ENCODE measurements at regions not wholly inside any gene's neighbourhood (a gene's known extent, or its start where the extent isn't known, plus 50 kb on each side); places are given as distances from the start of the nearest gene placed in this dataset.
"Not testable (repeated sequence)": the region's sequence is repeated elsewhere in the genome, so short reads cannot be mapped to it uniquely, and the experiment has no call there.

DNA sequence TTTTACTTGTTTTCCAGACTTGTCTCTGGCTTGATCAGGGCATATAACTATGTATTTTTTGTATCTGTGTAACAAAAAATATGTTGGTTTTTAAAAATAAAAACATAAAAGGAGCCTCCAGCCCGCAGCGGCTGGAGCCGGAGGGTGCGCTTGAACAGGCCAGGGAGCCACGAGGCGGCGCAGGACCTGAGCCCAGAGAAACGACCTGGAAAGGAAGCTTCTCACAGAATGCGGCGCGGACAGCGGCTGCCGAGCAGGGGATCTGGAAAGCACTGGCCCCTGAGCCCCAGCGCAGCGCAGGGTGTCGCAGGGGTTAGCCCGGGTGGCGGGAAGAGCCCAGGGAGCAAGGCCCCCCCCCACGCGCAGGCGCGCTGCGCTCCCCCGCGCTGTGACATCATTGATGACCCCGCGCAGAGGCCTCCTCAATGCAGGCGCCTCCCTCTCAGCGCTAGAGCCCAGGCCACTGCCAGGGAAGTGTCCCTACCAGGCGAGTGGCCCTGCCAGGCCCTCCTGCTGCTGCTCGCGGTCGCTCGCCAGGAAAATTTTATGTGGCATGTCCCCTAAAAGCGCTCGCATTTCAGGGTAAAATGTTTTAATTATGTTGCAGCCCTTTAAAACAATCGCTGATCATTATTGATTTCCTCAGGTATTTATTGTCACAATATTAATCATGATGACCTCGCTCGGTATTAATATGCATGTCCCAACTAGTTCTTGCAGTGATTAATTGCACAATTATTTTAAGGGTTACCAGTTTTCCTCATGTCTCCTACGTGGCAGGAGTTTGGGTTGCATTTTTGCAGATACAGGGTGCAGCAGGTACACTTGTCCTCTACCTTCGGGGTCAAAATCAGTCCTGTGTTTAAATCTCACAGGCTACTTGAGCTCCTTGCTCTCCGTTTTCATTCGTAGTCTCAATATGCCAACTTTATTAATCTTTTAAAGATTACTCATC, 134.2 kb downstream of the USP22 start:
- H3K27me3 ChIP-seq = no peaks in the 10 kb centered on the region
- intact Hi-C loops (cut with DNase I; ENCODE audit: low total_unique reads) (loop anchor here (2.0 to 5.0 kb wide), 2 partner anchors 84 to 134 kb away; partner anchors contain the start of gene USP22), in situ Hi-C loops (cut with MboI; ENCODE audit: low sequenced_read_pairs in 4 of 4) (no loop called here)
- ATAC-seq (peak; percentile 95 to 98), DNase-seq (peak; percentile 82 to 90)
- no peaks in the 10 kb centered on the region for H3K9me3 ChIP-seq
- H3K36me3 ChIP-seq = no peaks in the 10 kb centered on the region
- peak in 1 of 2 donors; percentile 45 for TF ChIP-seq POLR2A (IDR thresholded peaks at IDR 0.05)
- peak; percentile 47 to 73 (median 55) for TF ChIP-seq CTCF (IDR thresholded peaks at IDR 0.05 in 4 of 5, conservative IDR thresholded peaks at IDR 0.05 in 1 of 5)
- H3K4me3 ChIP-seq = peak overlapping the region; percentile 58 to 85 (median 65)
- H3K27ac ChIP-seq = peak overlapping the region; percentile 88 to 96 (median 91)
- peaks cover 6 to 16% of the 10 kb centered on the region in 2 donors for H3K4me1 ChIP-seq

GRCh38 chr17:20914658-20915057, 128.2 kb downstream of the USP22 start:
- intact Hi-C loops (cut with DNase I; ENCODE audit: low total_unique reads) = no loop called here
- no peaks in the 10 kb centered on the region for H3K9me3 ChIP-seq
- H3K4me1 ChIP-seq = no peaks in the 10 kb centered on the region
- in situ Hi-C loops (cut with MboI; ENCODE audit: low sequenced_read_pairs in 4 of 4) = no loop called here
- ATAC-seq = no peak
- H3K4me3 ChIP-seq = no peak overlapping the region
- H3K36me3 ChIP-seq = no peaks in the 10 kb centered on the region
- no peaks in the 10 kb centered on the region for H3K27me3 ChIP-seq
- no peak for DNase-seq
- TF ChIP-seq POLR2A (IDR thresholded peaks at IDR 0.05) (no peak), CTCF (IDR thresholded peaks at IDR 0.05 in 4 of 5, conservative IDR thresholded peaks at IDR 0.05 in 1 of 5) (no peak)
- H3K27ac ChIP-seq = no peak overlapping the region

DNA sequence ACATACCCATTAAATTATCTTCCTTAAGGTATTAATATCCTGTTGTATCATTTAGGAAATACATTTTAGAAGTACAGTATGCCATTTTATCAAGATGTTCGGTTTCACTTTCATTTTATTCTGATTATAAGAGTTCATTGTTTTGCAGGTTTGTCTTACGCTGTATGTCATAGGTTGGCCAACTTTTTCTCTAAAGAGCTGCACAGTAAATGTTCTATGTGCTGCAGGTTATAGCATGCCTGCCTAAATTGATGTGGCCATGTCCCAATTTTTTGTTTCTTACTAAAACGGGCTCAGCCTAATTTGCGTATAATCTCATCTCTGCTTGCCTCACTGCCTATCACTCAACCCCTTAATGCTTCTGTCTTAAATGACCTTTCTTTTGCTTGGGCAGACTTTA, 126.4 kb downstream of the USP22 start:
- DNase-seq (no peak), ATAC-seq (no peak)
- no peak overlapping the region for H3K4me3 ChIP-seq
- no peak overlapping the region for H3K27ac ChIP-seq
- no peaks in the 10 kb centered on the region for H3K27me3 ChIP-seq
- no peaks in the 10 kb centered on the region for H3K36me3 ChIP-seq
- intact Hi-C loops (cut with DNase I; ENCODE audit: low total_unique reads) (no loop called here), in situ Hi-C loops (cut with MboI; ENCODE audit: low sequenced_read_pairs in 4 of 4) (no loop called here)
- TF ChIP-seq POLR2A (IDR thresholded peaks at IDR 0.05) (no peak), CTCF (IDR thresholded peaks at IDR 0.05 in 4 of 5, conservative IDR thresholded peaks at IDR 0.05 in 1 of 5) (no peak)
- no peaks in the 10 kb centered on the region for H3K4me1 ChIP-seq
- no peaks in the 10 kb centered on the region for H3K9me3 ChIP-seq

DNA sequence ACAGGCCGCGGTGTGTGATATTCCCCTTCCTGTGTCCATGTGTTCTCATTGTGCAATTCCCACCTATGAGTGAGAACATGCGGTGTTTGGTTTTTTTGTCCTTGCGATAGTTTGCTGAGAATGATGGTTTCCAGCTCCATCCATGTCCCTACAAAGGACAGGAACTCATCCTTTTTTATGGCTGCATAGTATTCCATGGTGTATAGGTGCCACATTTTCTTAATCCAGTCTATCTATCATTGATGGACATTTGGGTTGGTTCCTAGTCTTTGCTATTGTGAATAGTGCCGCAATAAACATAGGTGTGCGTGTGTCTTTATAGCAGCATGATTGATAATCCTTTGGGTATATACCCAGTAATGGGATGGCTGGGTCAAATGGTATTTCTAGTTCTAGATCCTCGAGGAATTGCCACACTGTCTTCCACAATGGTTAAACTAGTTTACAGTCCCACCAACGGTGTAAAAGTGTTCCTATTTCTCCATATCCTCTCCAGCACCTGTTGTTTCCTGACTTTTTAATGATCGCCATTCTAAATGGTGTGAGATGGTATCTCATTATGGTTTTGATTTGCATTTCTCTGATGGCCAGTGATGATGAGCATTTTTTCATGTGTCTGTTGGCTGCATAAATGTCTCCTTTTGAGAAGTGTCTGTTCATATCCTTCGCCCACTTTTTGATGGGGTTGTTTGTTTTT, 125.1 kb downstream of the USP22 start:
- H3K36me3 ChIP-seq; H3K4me1 ChIP-seq; H3K9me3 ChIP-seq; DNase-seq; ATAC-seq; H3K27me3 ChIP-seq; H3K4me3 ChIP-seq; H3K27ac ChIP-seq; intact Hi-C loops (cut with DNase I; ENCODE audit: low total_unique reads); in situ Hi-C loops (cut with MboI; ENCODE audit: low sequenced_read_pairs in 4 of 4): not testable (repeated sequence)
